ENCODE measurements at regions not wholly inside any gene's neighbourhood (a gene's known extent, or its start where the extent isn't known, plus 50 kb on each side); places are given as distances from the start of the nearest gene placed in this dataset.

DNA sequence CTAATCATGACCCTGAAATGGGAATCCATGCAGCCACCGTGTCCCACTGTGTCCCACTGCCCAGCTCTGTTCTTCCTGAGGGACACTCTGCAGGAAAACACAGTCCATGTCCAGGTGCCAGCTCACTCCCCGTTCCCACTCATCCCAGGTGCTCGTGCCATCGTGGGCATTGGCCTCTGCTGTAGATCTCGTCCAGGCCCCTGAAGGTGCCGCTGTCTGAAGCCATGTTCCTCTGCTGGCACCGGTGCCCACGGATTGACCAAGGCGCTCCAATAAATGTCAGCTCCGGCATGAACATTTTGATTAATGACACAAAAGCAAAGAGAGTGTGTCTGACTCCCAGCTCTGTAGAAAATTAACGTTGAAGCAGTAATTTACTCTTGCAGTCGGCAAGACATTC is 280.1 kb upstream of the SALL3 start:
- DNase-seq = no peak

DNA sequence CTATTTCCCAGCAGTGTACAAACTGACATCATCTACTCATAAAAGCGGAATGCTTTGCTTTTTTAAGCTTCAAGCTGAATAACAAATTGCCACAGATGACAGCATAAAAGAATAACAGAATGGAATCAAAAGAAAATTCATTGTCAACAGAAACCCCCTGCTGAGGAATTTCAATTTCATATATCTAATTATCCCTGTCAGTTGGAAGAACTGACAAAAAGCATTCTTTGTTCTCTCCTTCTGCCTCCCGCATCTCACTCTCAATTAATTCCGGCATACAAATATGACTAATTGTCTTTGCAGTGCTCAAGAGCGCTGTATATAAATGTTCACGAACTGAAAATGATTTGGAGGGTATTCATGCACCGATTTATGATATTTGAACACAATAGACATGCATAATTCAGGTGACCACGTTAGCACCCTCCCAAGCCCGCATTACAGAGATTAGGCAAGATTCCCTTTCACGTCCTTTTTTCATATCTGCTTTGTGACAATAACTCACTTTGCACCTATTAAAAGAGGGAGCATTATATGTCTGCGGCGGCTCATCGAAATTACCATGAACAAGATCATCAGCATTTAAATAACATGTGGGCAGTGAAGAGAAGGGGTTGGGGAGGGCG is 277.7 kb upstream of the SALL3 start:
- no peak for DNase-seq

DNA sequence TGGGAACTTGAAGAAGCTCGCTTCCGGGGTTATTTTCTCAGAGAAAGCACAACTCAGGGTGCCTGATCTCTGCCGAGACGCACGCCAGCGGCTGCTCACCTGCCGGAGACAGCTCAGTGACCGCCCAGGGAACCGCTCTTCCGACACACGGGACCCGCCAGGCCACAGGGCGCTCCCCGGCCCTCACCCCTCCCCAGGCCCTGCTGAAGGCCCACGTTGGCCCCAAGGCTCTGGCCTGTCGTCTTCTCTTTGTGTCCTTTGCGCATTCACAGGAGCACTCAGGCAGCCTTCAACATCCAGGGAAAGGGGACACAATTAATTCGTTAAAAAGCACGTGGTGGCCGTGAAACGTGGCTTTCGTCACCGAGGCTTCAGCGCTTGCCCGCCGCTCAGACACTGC is 276.3 kb upstream of the SALL3 start:
- DNase-seq = no peak

DNA sequence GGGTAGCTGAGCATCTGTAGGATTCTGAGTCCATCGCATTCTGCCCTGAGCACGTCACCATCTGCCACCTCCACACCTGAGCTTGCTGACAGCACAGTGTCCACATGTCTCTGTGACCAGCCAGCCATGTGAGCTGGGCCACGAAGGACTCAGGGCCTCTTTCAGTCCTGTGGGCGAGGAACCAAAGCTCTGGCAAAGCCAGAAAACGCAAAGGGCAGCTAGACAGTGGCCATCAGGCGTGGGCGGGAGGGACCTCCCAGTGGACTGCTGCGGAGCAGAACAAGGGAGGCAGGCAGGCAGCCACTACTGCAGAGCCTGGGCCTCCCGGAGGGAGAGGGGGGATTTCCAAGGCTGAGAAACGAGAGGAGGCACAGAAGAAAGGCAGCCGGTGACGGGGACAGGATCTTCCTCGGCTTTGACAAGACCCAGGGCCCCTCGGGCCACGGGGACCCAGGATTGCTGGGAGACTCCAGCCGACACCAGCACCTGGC is 274.6 kb upstream of the SALL3 start:
- DNase-seq = no peak

DNA sequence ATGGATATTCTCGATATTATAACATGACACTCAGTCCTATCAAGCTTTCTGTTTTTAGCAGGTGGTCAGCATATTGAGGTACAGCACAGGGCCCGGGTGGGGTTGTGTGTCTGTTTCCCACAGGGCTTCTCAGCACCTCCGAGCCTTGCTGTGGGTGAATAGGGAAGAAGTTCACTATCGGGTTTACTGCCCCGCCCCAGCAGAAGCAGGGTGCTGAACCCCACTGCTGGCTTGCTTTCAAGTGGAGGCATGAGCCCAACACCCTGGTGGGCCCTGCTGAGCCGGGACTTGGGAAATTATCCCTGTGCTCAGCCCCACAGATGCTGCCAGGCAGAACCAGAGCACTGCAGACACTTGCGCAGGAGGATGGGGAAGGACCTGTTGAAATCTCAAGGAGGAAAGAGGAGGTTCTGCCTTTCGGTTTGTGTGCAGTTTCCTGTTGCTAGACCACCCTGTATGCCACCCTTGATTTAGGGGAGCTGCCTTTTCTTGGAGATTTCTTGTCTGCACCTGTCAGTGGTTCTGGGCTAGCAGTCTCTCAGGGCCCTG is 270.3 kb upstream of the SALL3 start:
- DNase-seq = no peak

DNA sequence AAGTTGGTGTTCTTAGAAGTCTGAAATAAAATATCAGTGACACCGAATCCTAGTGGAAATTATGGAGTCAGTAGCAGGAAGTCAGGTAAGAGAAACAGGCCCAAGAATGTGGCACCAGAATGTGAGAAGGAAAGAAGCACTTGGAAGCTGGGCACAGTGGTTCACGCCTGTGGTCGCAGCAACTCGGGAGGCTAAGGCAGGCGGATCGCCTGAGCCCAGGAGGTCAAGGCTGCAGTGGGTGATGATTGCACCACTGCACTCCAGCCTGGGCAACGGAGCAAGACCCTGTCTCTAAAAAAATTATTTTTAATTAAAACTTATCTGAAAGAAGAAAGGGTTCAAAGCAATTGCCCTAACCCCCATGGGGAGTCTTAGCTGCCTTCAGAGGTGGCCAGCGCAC is 268.3 kb upstream of the SALL3 start:
- DNase-seq = no peak

DNA sequence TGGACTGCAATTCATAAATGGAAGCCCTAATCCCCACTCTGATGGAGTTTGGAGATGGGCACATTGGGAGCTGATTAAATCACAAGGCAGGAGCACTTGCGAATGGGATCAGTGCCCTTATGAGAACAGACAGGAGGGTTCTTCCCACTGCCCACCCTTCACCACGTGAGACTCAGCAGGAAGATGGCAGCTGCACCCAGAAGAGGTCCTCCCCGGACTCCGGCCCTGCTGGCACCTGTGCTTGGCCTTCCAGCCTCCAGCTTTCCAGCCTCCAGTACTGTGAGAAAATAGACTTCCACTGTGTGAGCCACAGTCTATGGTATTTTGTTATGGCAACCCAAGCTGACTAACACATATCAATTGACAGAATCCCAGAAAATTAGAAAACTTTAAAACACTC is 267.6 kb upstream of the SALL3 start:
- no peak for DNase-seq

DNA sequence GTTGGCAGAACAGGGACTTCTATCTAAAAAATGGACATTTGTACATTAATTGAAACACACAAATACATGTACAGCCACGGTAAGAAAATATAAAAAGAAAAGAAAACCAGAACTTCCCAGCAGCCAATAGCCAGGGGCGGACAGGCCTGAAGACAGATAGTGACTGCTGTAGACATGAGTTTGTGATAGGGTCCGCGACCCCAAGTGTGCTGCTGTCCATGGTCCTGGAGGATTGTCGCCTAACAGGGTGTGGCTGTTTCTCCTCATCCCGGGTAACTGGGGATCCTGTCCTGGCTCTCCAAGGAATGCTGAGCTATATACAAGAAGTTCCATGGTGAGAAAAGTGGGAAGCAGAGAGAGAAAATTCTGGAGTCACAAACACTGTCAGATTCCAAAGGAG is 266.5 kb upstream of the SALL3 start:
- no peak for DNase-seq

DNA sequence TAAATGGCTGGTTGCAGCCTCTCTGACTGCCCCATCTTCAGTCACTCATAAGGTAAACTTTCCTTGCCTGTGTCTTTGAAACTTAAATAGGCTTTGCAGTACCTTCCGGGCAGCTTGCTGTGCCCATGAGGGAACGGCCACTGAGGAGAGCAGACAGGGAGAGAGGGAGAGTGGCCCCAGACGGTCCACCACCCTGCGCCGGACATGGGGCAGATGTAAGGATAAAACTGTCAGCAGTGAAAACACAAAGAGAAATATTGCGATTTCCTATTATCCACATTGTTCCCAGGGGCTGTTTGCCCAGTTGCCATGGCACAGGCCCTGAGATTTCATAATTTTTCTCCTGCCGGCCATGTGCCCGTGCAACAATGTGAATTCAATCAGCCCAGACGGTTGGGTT is 265.9 kb upstream of the SALL3 start:
- no peak for DNase-seq

DNA sequence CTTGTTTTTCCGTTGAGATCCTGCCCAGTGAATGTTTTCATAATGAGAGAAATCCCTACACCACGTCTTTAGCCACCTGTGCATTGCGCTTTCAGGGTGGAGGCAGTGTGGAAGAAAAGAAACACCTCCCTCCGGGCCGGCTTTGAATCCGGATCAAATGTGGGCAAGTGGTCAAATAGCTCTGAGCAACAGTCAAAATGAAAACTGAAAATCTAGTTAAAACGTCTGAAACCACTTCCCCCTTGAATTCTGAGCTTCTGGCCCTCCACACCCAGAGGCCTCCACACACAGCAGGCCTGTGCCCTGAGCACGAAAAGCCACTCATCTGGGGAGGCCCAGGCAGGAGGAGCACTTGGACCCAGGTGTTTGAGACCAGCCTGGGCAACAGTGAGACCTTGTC is 263.6 kb upstream of the SALL3 start:
- DNase-seq = no peak

DNA sequence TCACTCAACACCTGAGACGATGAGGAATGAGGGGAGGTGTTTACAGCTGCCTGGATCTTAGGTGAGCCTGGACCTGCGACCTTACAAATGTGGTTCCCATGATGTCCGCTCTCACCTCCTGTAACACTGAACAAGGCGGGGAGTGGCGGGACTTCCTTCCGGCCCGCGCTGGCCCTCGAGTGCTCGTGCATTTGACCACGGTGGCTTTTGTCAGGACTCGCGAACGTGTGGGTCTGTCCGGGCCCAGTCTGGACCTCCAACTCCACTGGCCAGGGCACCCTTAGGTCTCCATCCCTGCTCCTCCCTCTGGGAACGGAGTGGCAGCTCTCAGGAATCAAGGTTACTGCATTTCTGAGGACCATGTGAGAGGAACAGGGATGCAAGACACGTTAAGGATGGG is 263.0 kb upstream of the SALL3 start:
- DNase-seq = no peak

DNA sequence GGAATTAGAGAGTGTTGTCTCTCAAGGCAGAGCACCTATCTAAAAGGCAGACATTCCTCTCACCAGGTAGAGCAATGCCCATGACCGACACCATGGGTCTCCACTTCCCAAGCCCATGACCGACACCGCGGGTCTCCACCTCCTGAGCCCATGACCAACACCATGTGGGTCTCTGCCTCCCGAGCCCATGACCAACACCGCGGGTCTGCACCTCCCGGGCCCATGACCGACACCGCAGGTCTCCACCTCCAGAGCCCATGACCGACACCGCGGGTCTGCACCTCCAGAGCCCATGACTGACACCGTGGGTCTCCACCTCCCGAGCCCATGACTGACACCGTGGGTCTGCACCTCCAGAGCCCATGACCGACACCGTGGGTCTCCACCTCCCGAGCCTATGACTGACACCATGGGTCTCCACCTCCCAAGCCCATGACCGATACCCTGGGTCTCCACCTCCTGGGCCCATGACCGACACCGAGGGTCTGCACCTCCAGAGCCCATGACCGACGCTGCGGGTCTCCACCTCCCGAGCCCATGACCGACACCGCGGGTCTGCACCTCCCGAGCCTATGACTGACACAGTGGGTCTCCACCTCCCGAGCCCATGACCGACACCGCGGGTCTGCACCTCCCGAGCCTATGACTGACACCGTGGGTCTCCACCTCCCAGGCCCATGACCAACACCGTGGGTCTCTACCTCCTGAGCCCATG is 262.4 kb upstream of the SALL3 start:
- DNase-seq = no peak

DNA sequence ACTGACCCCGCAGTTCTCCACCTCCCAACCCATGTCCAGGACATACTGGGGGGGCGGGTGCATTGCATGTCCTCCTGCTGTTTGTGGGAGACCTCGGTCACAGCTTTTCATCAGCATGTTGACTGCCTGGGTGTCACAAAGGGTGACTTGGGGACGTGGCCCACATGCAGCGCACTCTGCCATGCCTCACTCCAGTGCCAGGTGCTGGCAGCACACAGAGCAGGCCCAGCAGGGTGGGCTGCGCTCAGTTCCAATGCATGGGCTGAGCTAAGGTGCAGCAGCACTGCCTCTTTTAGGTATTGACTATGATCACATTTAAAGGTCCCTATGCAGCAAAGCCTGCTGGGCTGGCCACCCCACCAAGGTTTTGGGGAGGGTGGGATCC is 261.9 kb upstream of the SALL3 start:
- no peak for DNase-seq

DNA sequence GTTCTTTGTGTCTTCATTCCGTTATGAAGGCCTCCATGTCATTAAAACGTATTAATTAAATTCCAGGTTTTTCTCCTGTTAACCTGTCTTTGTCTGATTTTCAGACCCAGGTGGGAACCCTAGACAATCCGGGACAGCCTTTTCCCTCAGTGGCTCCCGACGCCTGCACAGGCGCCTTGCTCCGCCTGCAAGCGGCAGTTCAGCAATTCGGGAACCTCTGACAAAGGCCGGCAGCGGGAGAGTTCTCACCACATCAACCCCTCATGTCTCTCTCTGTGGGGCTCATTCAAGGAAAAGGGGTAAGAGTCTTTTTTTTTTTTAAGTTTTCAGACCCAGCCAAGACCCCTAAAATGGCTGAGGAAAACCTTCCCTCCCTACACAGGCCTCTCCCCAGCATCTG is 259.8 kb upstream of the SALL3 start:
- no peak for DNase-seq

DNA sequence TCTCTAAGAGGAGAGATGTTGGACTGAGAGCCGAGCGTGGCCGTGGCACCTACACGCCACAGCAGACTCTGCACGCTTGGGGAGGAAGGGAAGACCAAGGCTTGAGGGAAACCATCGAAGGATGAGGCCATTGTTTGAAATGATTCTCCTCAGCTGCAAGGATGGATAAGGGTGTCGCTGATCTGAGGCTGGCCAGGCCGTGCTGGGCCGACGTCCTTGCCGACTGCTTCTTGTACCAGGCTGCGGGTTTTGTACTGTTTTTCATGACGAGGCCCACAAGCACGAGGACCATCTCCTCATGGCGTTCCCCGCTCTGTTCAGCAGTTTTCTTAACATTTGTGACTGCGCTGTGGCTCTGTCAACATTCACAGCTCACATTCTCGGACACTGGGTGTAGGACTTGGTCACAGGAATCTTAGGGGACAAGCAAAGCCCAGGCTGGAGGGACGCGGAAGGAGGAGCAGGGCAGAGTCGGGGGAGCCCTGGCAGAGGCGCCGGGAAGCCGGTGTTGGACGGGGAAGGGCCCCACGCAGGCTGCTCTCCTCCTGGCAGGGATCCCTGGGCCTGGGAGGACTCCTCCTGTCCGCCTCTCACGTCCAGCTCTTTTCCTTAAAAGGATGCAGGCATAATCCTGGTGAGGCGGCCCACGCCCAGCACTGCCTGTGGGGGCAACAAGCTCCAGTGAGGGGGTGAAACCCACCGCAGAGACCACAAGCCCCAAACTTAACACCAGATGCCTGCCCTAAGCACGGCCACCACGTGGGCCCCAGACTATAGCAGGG is 259.0 kb upstream of the SALL3 start:
- DNase-seq = no peak

DNA sequence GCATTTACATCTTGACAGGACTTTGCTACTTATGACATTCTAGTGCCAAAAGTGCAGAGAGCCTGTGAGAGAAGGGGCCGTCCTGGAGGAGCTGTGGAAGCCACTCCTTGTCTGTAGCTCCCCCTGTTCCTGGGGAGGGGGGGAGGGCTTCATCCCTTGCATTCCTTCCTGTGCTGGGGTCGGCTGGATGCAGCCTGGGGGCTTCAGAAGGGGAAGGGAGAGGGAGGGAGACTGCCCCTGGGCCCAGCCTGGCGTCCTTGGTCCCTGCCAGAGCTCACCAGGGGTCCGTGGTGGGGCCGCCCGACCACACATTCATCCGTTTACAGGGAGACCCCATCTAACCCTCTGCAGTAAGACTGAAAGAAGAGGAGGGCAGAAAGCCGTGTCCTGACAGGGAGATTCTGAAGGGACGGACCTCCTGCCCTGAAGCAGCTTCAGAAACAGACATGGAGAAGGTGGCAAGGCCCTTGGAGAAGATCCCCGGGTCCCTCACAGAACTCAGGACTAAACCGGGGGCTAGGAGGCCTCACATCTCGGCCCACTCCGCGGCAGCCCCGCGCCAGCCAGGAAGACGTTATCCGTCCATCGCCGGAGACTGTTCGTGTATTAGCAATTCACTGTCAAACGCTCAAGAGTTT is 258.3 kb upstream of the SALL3 start:
- DNase-seq = no peak

DNA sequence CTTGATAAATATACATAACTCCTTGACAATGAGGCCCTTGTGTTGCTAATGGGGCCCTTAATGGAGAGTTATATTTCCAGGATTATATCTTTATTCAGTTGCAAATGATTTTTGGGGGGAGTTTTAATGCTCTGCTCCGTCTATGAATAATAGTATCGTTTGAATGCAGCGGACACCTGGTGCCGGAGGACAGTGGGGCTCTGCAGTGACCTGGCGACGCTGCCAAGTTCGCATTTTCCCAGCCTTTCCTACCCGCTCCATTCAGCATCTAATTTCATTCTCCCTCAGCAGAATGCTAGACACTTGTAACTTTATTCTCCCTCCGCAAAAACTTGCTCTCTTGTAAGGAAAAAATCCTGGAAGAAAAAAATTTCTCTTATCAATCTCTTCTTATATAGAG is 257.6 kb upstream of the SALL3 start:
- DNase-seq = no peak

DNA sequence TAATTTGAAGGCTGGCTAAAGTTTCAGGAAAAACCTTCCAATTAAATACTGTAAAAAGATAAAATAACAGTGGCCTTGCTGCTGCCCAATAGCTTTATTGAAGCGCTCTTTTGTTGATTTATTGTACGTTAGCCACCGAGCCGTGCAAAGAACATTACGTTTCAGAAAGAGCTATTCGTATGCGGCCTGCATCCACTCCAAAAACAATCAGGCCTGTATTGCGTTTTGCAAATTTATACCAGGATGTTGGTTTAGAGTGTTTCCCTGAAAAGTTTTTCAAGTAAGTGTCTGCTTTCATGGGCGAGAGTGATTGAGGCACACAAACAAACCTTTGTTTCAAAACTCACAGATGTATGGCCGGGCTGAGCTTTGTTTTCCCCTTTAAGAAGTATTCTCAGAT is 257.2 kb upstream of the SALL3 start:
- DNase-seq = no peak

DNA sequence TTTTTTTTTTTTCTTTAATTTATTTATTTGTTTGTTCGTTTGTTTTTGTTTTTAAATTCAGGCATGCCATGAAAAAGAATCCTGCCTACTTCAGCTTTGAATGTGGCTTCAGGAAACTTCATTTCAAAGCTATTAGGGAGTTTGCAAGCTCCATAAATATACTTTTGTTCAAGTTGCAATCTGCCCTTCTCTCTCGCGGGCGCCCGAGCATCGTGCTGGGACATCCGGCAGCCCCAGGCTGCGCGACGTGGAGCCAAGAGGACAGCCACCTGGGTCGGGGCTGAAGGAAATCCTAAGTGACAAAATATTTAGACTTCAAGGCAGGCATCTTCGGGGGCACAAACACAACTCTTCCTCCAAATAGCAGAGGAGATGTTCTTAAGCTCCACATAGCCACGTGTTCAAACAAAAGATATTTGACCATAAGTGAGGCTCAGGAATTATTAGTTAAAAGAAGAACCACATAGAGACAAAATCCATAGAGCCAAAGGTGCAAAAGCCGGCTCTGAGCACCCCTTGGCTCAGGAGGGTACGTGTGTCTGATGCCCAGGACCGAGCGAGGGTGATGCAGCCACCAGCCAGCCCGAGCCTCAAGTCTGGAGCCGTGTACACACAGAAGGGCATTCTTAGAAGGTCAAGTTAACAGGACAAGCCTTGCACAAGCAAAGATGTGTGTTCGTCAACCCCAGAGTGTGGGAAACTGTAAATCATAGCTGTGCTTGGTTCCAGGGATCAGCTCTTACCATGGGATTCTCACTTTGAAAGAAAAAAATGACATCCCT is 256.5 kb upstream of the SALL3 start:
- no peak for DNase-seq

DNA sequence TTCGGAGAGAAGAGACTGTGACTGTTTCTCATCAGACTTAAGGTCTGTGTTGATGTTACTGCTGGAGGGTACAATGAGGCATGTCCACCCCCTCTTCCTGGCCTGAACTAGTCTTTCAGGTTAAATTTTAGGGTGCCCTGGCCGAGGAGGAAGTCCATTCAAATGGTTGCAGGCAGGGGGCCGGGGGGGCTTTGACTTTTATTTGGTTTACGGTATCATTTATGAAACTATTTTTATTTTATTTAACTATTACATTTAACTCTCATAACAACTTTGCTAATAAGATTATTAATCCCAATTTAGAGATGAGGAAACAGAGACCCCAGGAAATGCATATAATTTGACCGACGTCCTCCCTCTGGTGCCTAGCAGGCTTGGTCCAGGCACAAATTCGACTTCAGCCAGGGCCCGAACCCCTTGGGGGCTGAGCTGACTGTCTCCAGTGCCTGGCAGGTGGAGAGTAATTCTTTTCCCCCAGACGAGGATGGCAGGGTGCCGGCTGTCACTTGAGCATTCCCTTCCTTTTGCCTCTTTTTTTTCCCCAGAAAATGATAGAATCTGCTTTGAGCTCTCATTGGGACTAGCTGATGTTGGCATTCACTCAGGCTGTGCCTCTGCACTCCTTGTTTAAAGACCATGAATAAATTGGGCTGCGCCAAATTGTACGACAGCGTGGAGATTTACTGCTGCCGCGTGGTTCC is 255.3 kb upstream of the SALL3 start:
- DNase-seq = no peak

DNA sequence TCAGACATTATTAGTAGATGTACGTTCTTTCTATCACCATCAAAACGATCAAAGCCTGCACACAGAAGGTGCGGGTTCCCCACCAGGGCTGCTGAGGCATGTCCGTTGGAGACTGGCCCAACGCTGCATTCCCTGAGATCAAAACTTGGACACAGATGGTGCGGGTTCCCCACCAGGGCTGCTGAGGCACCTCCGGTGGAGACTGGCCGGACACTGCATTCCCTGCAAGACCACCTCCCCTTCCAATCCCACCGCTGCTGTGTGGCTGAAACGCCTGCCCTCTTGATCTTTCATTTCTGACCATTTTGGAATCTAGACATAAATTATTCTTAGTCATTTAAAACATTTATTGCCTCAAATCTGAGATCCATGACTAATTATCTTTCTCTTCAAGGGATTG is 254.2 kb upstream of the SALL3 start:
- DNase-seq = no peak
